IPS DF 19.7 (cell line): ENCODE measurements at regions not wholly inside any gene's neighbourhood (a gene's known extent, or its start where the extent isn't known, plus 50 kb on each side); places are given as distances from the start of the nearest gene placed in this dataset.
"Not testable (repeated sequence)": the region's sequence is repeated elsewhere in the genome, so short reads cannot be mapped to it uniquely, and the experiment has no call there.

Experiments
- DNase-seq: peaks from one replicate; pipeline ENCODE4 v3.0.0-alpha.2; 2013; ENCODE audit warnings: low read depth, low spot score

DNA sequence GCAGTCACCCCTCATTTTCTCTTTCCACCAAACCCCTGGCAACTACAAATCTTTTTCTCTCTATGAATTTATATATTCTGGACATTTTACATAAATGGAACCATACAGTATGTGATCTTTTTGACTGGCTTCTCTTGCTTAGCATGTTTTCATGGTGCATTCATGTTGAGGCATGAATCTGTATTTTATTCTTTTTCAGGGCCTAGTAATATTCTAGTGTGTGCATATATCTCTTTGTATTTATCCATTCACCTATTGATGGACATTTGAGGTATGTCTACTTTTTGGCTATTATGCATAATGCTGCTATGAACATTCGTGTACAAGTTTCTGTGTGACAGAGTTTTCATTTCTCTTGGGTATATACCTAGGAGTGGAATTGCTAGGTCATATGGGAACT lies 78.2 kb downstream of the HACD1 start:
- DNase-seq: no peak

DNA sequence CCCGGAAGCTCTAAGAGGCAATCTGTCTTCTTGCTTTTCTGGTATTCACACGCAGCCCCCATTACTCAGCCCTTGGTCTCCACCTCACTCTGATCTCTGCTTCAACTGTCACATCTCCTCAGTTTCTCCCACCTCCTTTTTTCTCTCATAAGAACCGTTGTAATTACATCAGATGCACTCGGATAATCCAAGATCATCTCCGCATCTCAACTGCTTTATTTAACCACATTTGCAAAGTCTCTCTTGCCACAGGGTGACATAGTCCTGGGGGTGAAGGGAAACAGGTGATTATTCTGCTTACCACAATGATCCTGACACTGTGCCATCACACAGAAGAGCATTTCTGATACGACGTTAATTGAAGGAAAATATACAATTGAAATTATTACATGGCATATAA lies 79.9 kb downstream of the HACD1 start:
- DNase-seq: no peak

DNA sequence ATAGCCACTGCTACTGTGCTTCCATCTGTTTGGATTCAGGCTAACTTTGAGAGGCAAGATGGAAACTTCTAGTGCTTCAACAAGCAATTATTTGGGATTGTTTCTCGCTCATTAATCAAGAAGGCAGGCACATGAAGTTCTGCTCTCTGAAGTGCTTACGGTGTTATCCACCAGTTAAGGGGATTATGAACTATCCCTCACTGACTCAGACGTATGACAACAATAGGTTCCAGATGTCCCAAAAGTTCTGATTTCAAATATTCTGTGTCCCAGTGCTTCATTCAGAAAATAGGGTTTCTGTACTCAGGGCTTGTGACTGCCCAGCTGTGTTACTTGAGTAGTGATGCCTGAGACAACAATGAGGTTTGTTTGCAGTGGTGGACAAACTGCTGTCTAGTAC lies 81.0 kb downstream of the HACD1 start:
- DNase-seq: no peak

DNA sequence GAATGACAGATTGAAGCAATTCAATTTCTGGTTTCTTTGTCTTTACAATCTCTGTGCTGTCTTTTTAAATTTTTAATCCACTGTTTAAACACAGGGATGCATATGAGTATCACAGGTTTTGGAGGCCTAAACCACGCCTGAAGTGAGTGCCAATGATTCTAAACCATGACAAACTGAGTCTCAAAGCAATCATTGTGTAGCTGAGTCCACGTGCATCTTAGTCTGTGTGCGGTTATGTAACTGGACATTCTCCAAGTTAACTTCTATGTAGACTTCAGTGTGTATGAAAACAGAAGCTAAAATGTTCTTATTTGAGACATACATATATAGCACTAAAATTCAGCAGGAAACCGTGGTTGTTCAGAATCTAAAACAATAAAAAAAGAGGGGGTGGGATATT lies 79.3 kb upstream of the ST8SIA6 start:
- no peak for DNase-seq

GRCh38 chr10:17528306-17528862 lies 74.0 kb upstream of the ST8SIA6 start:
- DNase-seq: no peak

GRCh38 chr10:17527514-17528146 lies 73.2 kb upstream of the ST8SIA6 start:
- peak; percentile 35 for DNase-seq

GRCh38 chr10:17526571-17526970 lies 72.2 kb upstream of the ST8SIA6 start:
- not testable (repeated sequence) for DNase-seq

GRCh38 chr10:17523917-17524316 lies 69.5 kb upstream of the ST8SIA6 start:
- DNase-seq: no peak

DNA sequence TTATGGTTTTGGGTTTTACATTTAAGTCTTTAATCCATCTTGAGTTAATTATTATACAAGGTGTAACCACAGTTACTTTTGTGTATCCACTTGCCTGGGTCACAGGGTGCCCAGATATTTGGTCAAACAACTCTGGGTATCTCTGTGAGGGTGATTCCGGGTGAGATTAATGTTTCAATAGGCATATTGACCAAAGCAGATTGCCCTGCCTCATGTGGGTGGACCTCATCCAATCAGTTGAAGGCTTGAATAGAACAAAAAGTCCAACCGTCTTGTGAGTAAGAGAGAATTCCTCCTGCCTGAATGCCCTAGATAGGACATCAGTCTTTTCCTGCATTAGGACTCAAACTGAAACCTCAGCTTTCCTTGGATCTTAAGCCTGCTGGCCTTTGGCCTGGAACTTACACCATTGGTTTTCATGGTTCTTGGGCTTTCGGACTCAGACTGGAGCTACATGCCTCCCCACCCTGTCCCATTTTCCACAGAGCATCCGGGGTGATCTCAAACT lies 68.9 kb upstream of the ST8SIA6 start:
- no peak for DNase-seq

DNA sequence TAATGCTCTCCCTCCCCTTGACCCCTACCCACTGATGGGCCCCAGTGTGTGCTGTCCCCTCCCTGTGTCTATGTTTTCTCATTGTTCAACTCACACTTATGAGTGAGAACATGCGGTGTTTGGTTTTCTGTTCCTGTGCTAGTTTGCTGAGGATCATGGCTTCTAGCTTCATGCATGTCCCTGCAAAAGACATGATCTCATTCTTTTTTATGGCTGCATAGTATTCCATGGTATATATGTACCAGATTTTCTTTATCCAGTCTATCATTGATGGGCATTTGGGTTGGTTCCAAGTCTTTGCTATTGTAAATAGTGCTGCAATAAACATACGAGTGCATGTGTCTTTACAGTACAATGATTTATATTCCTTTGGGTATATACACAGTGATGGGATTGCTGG lies 67.9 kb upstream of the ST8SIA6 start:
- not testable (repeated sequence) for DNase-seq

GRCh38 chr10:17519457-17519856 lies 65.1 kb upstream of the ST8SIA6 start:
- no peak for DNase-seq

GRCh38 chr10:17518338-17518737 lies 63.9 kb upstream of the ST8SIA6 start:
- DNase-seq: no peak

DNA sequence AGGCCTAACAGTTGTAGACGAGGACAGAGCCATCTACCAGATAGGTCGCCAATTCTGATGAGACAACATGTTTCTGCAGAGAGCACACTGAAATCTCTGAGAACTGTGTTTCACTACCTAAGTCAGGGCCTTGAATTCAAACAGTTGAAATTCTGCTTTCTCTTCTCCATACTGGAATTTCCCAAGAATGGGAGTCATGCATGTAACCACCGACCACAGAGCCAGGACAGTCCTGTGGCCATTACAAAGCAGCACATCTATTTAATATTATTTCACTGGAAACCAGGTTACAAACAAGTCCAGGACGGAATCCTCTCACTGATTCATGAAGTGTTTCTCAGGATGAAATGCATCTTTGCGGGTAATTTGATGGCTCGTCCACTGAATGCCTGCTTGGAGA lies 62.0 kb upstream of the ST8SIA6 start:
- DNase-seq: no peak

DNA sequence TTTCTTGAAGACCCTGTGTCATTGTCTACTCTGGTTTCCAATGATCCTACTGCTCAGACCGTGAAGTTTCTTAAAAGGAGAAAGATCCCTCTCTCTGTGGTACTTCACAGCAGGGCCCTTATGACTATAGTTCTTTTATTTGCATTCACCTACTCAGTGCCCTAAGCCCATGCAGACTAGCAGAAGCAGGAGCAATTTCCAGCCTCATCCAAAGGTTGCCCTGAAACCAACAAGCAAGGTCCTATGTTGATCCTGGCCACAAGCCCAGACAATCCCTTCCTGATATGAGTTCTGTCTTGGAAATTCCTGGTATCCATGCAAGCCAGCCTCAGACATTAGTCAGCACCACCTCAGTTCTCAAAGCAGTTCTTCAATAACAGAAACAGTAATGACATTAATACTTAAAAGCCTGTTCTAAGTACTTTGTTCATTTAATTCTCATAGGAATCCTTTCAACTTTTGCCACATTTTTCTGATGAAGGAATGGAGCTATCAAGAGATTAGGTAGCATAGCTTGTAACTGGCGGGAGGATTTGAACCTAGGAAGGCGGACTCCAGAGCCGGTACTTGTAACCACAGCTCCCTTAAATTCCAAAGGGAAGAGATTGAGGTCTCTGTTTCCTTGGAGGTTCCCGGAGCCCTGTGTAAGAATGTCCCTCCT lies 58.1 kb upstream of the ST8SIA6 start:
- DNase-seq: no peak

- no peak for DNase-seq
Observed at GRCh38 chr10:17510242-17510908, 56.0 kb upstream of the ST8SIA6 start.

DNA sequence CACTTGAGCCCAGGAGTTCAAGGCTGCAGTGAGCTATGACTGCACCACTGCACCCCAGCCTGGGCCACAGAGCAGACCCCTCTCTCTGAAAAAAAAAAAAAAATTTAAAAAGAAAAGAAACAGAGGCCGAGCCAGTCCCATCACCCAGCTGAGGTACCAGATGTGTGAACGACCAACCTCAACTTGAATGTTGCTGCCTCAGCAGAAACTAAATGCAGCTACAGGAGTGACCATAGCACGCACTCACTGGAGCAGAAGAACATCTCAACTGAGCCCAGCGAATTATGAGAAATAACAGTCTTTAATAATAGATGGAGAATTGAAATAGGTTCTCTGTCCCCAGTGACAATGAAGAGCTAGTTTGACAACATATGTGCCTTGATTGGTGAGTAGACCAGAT lies 53.1 kb upstream of the ST8SIA6 start:
- no peak for DNase-seq

DNA sequence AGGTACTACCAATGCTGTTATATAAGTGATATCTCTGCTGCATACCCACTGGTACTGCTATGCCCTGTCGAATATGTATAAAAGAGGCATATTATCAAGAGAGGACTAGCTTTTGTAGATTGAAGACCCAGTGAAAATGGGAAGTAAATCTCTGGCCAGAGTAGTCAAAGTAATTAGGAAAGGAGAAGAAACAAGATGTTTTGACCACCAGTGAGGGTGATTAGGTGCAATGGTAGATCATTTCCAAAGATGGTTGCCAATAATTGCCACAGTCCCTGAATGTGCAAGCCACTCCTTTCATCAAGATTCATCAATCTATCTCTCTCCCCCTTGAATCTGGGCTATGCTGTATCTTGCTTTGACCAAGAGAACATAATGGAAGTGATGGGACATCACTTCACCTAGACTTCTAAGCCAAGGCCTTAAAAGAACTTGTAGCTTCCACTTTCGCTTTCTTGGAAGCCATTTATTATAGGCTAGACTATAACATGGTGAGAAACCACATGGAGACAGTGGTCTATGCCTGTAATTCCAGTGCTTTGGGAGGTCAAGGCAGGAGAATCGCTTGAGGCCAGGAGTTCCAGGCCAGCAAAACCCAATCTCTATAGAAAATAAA lies 52.6 kb upstream of the ST8SIA6 start:
- no peak for DNase-seq

DNA sequence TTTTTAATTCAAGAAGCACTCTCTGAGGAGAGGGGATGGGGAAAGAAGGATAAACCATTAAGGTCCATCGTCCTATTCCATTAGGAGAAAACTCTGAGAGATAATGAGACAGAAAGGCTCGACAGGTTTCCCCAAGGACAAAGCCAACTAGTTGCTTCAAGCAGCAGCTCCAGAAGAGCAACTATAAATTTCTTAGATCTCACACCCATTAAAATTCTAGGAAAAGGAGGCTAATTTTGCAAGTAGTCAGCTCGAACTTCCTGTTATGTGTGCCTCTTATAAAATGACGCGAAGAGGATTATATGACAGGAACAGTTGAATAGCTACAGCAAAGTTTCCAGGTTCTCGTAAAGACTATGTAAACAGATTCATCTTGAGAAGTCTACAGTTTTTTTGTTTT lies 52.0 kb upstream of the ST8SIA6 start:
- no peak for DNase-seq

DNA sequence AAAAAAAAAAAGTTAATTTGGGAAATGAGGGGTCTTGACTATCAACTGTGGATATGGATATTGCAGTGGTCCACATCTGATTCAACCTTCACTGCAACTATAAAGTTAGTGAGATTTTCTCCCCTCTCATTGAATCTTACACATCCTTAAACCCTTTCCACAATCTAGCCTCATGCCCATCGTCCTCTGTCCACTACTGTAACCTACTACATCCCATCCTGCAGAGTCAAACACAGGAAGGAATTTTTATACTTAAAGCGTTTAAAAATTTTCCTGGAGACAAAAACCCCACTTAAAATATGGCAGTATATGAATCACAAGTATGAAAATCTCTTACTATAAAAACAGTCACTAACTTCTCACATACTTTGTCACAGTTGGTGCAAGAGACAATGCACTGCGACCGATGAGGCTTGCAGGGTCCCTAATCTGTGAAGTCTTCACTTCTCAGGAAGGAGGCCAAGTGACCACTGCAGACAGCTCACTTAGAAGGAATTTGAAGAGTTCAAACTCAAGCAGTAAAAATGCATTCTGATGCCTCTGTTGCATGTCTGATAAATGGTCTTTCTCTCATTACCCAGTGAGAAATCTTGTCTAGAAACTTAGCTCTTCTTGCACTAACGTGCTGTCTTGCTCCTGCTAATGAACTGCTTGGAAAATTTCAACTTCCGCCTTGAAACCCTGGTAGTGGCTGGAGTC lies 50.3 kb upstream of the ST8SIA6 start:
- no peak for DNase-seq
